ENCODE measurements at regions not wholly inside any gene's neighbourhood (a gene's known extent, or its start where the extent isn't known, plus 50 kb on each side); places are given as distances from the start of the nearest gene placed in this dataset.

GRCh38 chr6:11439876-11440275 lies 97.7 kb upstream of the TMEM170B start:
- DNase-seq: no peak
- Histone ChIP-seq H3K27ac (no peak overlapping the region), H3K27me3 (no peaks in the 10 kb centered on the region), H3K4me1 (peaks cover 0 to 10% (median 0%) of the 10 kb centered on the region in 4 donors), H3K9me3 (no peaks in the 10 kb centered on the region), H3K36me3 (no peaks in the 10 kb centered on the region), H3K4me3 (no peak overlapping the region)
- TF ChIP-seq CTCF (IDR thresholded peaks at IDR 0.05) (no peak), POLR2A (IDR thresholded peaks at IDR 0.05) (no peak)

- Histone ChIP-seq H3K27ac (peak overlapping the region in 1 of 4 donors; percentile 0), H3K4me1 (peaks cover 0 to 16% (median 0%) of the 10 kb centered on the region in 4 donors), H3K9me3 (no peaks in the 10 kb centered on the region), H3K36me3 (no peaks in the 10 kb centered on the region), H3K27me3 (no peaks in the 10 kb centered on the region), H3K4me3 (no peak overlapping the region)
- TF ChIP-seq POLR2A (IDR thresholded peaks at IDR 0.05) (no peak), CTCF (IDR thresholded peaks at IDR 0.05) (no peak)
- DNase-seq: no peak
Observed at GRCh38 chr6:11439017-11439420, 98.5 kb upstream of the TMEM170B start.

- no peaks in the 10 kb centered on the region for H3K27me3 ChIP-seq
- no peak overlapping the region for H3K4me3 ChIP-seq
- no peaks in the 10 kb centered on the region for H3K36me3 ChIP-seq
- no peak for DNase-seq
- peaks cover 0 to 23% (median 0%) of the 10 kb centered on the region in 4 donors for H3K4me1 ChIP-seq
- H3K27ac ChIP-seq: peak overlapping the region in 1 of 4 donors; percentile 14
- TF ChIP-seq POLR2A (IDR thresholded peaks at IDR 0.05) (no peak), CTCF (IDR thresholded peaks at IDR 0.05) (no peak)
- no peaks in the 10 kb centered on the region for H3K9me3 ChIP-seq
Observed at GRCh38 chr6:11437824-11438459, 99.6 kb upstream of the TMEM170B start.

GRCh38 chr6:11436508-11437096 lies 100.9 kb upstream of the TMEM170B start:
- no peak for DNase-seq
- no peak overlapping the region for H3K27ac ChIP-seq
- peaks cover 0 to 19% (median 0%) of the 10 kb centered on the region in 4 donors for H3K4me1 ChIP-seq
- H3K9me3 ChIP-seq: no peaks in the 10 kb centered on the region
- H3K27me3 ChIP-seq: no peaks in the 10 kb centered on the region
- no peak overlapping the region for H3K4me3 ChIP-seq
- TF ChIP-seq POLR2A (IDR thresholded peaks at IDR 0.05): no peak
- TF ChIP-seq CTCF (IDR thresholded peaks at IDR 0.05): no peak
- H3K36me3 ChIP-seq: no peaks in the 10 kb centered on the region

GRCh38 chr6:11434565-11435326 lies 102.8 kb upstream of the TMEM170B start:
- peak in 1 of 3 donors; percentile 75 for DNase-seq
- Histone ChIP-seq H3K4me1 (peaks cover 0 to 19% (median 0%) of the 10 kb centered on the region in 4 donors), H3K36me3 (no peaks in the 10 kb centered on the region), H3K9me3 (no peaks in the 10 kb centered on the region), H3K27me3 (no peaks in the 10 kb centered on the region), H3K4me3 (no peak overlapping the region), H3K27ac (peak overlapping the region in 3 of 4 donors; percentile 18 to 69 (median 64))
- TF ChIP-seq CTCF (IDR thresholded peaks at IDR 0.05) (no peak), POLR2A (IDR thresholded peaks at IDR 0.05) (no peak)

Measured in Peyer's patch (tissue), 4 donors.